ENCODE measurements at regions not wholly inside any gene's neighbourhood (a gene's known extent, or its start where the extent isn't known, plus 50 kb on each side); places are given as distances from the start of the nearest gene placed in this dataset.

DNA sequence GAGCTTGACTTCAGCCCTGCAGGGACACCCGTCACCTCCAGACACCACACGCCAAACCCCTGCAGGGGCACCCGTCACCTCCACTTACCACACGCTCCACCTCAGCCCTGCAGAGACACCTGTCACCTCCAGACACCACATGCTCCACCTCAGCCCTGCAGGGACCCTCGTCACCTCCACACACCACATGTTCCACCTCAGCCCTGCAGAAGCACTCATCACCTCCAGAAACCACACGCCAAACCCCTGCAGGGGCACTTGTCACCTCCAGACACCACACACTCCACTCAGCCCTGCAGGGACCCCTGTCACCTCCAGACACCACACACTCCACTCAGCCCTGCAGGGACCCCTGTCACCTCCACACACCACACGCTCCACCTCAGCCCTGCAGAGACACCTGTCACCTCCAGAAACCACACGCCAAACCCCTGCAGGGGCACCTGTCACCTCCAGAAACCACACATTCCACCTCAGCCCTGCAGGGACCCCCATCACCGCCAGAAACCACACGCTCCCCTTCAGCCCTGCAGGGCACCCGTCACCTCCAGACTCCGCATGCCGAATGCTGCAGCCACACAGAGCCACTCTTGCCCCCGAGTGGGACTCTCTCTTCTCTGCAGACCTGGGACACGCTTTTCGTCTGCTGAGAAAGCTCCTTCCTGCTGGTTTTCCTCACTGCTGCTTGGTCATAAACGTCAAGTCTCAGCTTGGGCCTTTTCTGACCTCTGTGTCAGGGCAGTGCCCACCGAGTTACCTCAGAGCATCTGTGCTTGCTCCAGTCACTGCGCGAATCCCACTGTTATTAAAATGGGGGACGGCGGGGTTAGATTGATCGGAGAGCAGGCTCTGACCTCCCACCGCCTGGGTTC, 77.5 kb upstream of the SALL3 start:
- Histone ChIP-seq H3K4me1 (ENCODE audit: low read depth) (no peaks in the 10 kb centered on the region), H3K4me3 (no peak overlapping the region), H3K9me3 (no peaks in the 10 kb centered on the region), H3K36me3 (ENCODE audit: low read depth) (no peaks in the 10 kb centered on the region)
- TF ChIP-seq, protein P1, sequence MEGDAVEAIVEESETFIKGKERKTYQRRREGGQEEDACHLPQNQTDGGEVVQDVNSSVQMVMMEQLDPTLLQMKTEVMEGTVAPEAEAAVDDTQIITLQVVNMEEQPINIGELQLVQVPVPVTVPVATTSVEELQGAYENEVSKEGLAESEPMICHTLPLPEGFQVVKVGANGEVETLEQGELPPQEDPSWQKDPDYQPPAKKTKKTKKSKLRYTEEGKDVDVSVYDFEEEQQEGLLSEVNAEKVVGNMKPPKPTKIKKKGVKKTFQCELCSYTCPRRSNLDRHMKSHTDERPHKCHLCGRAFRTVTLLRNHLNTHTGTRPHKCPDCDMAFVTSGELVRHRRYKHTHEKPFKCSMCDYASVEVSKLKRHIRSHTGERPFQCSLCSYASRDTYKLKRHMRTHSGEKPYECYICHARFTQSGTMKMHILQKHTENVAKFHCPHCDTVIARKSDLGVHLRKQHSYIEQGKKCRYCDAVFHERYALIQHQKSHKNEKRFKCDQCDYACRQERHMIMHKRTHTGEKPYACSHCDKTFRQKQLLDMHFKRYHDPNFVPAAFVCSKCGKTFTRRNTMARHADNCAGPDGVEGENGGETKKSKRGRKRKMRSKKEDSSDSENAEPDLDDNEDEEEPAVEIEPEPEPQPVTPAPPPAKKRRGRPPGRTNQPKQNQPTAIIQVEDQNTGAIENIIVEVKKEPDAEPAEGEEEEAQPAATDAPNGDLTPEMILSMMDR (IDR thresholded peaks at IDR 0.05), result no peak
- intact Hi-C loops (cut with DNase I, micrococcal nuclease), result no loop called here
- ATAC-seq (no peak), DNase-seq (no peak)

GRCh38 chr18:78902795-78903435, 76.7 kb upstream of the SALL3 start:
- Histone ChIP-seq H3K36me3 (ENCODE audit: low read depth) (no peaks in the 10 kb centered on the region), H3K9me3 (no peaks in the 10 kb centered on the region), H3K4me1 (ENCODE audit: low read depth) (no peaks in the 10 kb centered on the region), H3K4me3 (no peak overlapping the region)
- intact Hi-C loops (cut with DNase I, micrococcal nuclease), result no loop called here
- DNase-seq (no peak), ATAC-seq (no peak)
- TF ChIP-seq, protein P1 (IDR thresholded peaks at IDR 0.05), result no peak

GRCh38 chr18:78903436-78904178, 76.0 kb upstream of the SALL3 start:
- H3K4me3 ChIP-seq, result no peak overlapping the region
- TF ChIP-seq, protein P1 (IDR thresholded peaks at IDR 0.05), result no peak
- intact Hi-C loops (cut with DNase I, micrococcal nuclease), result no loop called here
- H3K4me1 ChIP-seq (ENCODE audit: low read depth), result no peaks in the 10 kb centered on the region
- DNase-seq (no peak), ATAC-seq (no peak)
- H3K36me3 ChIP-seq (ENCODE audit: low read depth), result no peaks in the 10 kb centered on the region
- no peaks in the 10 kb centered on the region for H3K9me3 ChIP-seq

DNA sequence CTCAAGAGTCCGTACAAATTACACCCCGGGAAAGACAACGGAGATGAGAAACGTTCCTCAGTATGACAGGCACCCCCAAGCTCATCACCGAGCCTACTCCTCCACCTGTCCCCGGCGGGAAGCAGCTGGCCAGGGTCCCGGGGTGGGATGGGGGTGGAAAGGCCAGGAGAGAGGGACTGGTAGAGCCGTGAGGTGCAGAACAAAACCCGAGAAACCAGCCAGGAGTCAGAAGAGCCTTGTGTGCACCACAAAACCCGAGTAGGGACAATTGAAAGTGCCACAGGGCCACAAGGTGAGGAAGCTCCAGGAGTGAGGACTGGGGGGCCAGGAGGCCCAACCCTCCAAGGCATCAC, 75.5 kb upstream of the SALL3 start:
- intact Hi-C loops (cut with DNase I, micrococcal nuclease), result no loop called here
- TF ChIP-seq, protein P1 (IDR thresholded peaks at IDR 0.05), result no peak
- H3K36me3 ChIP-seq (ENCODE audit: low read depth), result no peaks in the 10 kb centered on the region
- H3K4me3 ChIP-seq, result no peak overlapping the region
- DNase-seq (no peak), ATAC-seq (no peak)
- no peaks in the 10 kb centered on the region for H3K4me1 ChIP-seq (ENCODE audit: low read depth)
- H3K9me3 ChIP-seq, result no peaks in the 10 kb centered on the region

DNA sequence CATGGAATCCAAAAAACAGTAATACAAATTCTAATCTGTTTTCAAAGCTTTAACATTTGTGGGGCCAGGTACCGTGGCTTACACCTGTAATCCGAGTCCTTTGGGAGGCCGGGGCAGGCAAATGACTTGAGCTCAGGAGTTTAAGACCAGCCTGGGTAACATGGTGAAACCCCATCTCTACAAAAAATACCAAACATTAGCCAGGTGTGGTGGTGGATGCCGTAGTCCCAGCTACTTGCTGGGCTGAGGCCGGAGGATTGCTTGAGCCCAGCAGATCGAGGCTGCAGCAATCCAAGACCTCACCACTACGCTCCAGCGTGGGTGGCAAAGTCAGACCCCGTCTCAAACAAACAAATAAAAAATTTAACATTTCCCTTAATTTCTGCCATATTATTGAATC, 74.3 kb upstream of the SALL3 start:
- H3K36me3 ChIP-seq (ENCODE audit: low read depth), result no peaks in the 10 kb centered on the region
- ATAC-seq (no peak), DNase-seq (no peak)
- TF ChIP-seq, protein P1 (IDR thresholded peaks at IDR 0.05), result no peak
- no peak overlapping the region for H3K4me3 ChIP-seq
- no peaks in the 10 kb centered on the region for H3K9me3 ChIP-seq
- intact Hi-C loops (cut with DNase I, micrococcal nuclease), result no loop called here
- no peaks in the 10 kb centered on the region for H3K4me1 ChIP-seq (ENCODE audit: low read depth)
